Neuronal stem cell (in vitro differentiated cells): ENCODE measurements at regions not wholly inside any gene's neighbourhood (a gene's known extent, or its start where the extent isn't known, plus 50 kb on each side); places are given as distances from the start of the nearest gene placed in this dataset.

Experiments
- DNase-seq: peaks from one replicate; pipeline ENCODE4 v3.0.0-alpha.2; 2013; ENCODE audit warnings: low spot score
- H2AFZ ChIP-seq: one replicate; pipeline ENCODE4 v1.6.1; 2013; ENCODE audit warnings: mild to moderate bottlenecking, low read length, inconsistent platforms
- H2AK5ac ChIP-seq: 2 replicates; pipeline ENCODE4 v1.6.1; 2013; ENCODE audit warnings: low read depth, mild to moderate bottlenecking, inconsistent platforms, low read length, moderate library complexity, mixed read lengths
- H2BK120ac ChIP-seq: 2 replicates; pipeline ENCODE4 v1.6.1; 2013; ENCODE audit warnings: low read depth, mild to moderate bottlenecking, inconsistent platforms, low read length, moderate library complexity, mixed read lengths
- H2BK12ac ChIP-seq: one replicate; pipeline ENCODE4 v1.6.1; 2013; ENCODE audit warnings: low read length, inconsistent platforms
- H2BK15ac ChIP-seq: 2 replicates; pipeline ENCODE4 v1.6.1; 2013; ENCODE audit warnings: mild to moderate bottlenecking, low read length, inconsistent platforms, mixed read lengths
- H2BK5ac ChIP-seq: one replicate; pipeline ENCODE4 v1.6.1; 2013; ENCODE audit warnings: inconsistent platforms, mild to moderate bottlenecking, low read length, moderate library complexity
- H3K14ac ChIP-seq: one replicate; pipeline ENCODE4 v1.6.1; 2013; ENCODE audit warnings: low read length, inconsistent platforms
- H3K18ac ChIP-seq: 2 replicates; pipeline ENCODE4 v1.6.1; 2013; ENCODE audit warnings: low read length, inconsistent platforms
- H3K23ac ChIP-seq: 2 replicates; pipeline ENCODE4 v1.6.1; 2013; ENCODE audit warnings: low read depth, mild to moderate bottlenecking, mixed read lengths, low read length, inconsistent platforms; ENCODE audit not compliant: poor library complexity
- H3K27ac ChIP-seq: replicated peaks from 3 replicates; pipeline ENCODE4 v1.5.1; 2013; ENCODE audit warnings: low read length, inconsistent platforms
- H3K27me3 ChIP-seq, 3 experiments: 2 replicates each; pipeline ENCODE4 v1.6.1; 2013; ENCODE audit warnings: low read length in 3 of 3, mild to moderate bottlenecking in 2 of 3, inconsistent platforms in 1 of 3, low read depth in 1 of 3, mixed read lengths in 1 of 3, moderate library complexity in 1 of 3; ENCODE audit not compliant: control insufficient read depth in 3 of 3, insufficient read depth in 3 of 3
- H3K36me3 ChIP-seq, 2 donors: replicated peaks in 1 of 2; 2 replicates each; pipeline ENCODE4 v1.6.1; 2013; ENCODE audit warnings: low read length in 2 of 2; ENCODE audit not compliant: control insufficient read depth in 2 of 2, insufficient read depth in 2 of 2
- H3K4ac ChIP-seq: 2 replicates; pipeline ENCODE4 v1.6.1; 2013; ENCODE audit warnings: inconsistent platforms, mild to moderate bottlenecking, low read length, moderate library complexity
- H3K4me1 ChIP-seq, 2 donors: 1 replicate in 1 of 2; 2 replicates in 1 of 2; pipeline ENCODE4 v1.6.1; 2013; ENCODE audit warnings: low read length in 2 of 2, low read depth in 1 of 2; ENCODE audit not compliant: control insufficient read depth in 2 of 2, insufficient read depth in 1 of 2
- H3K4me2 ChIP-seq: one replicate; pipeline ENCODE4 v1.6.1; 2013; ENCODE audit warnings: mild to moderate bottlenecking, low read length, inconsistent platforms; ENCODE audit not compliant: insufficient read depth, poor library complexity, severe bottlenecking
- H3K4me3 ChIP-seq, 2 donors: 2 replicates each; pipeline ENCODE4 v1.5.1; 2013; ENCODE audit warnings: low read length in 2 of 2, mild to moderate bottlenecking in 2 of 2, inconsistent platforms in 1 of 2, moderate library complexity in 1 of 2
- H3K79me1 ChIP-seq: one replicate; pipeline ENCODE4 v1.6.1; 2013; ENCODE audit warnings: low read depth, mild to moderate bottlenecking, inconsistent platforms, low read length, moderate library complexity
- H3K9ac ChIP-seq: one replicate; pipeline ENCODE4 v1.6.1; 2013; ENCODE audit warnings: mild to moderate bottlenecking, low read depth, low read length, inconsistent platforms; ENCODE audit not compliant: poor library complexity
- H3K9me3 ChIP-seq, 2 donors: replicated peaks in 1 of 2; 2 replicates each; pipeline versions ENCODE3 to v1.6.1; 2013; ENCODE audit warnings: low read length in 2 of 2, mild to moderate bottlenecking in 2 of 2, inconsistent platforms in 1 of 2, low read depth in 1 of 2, mixed read lengths in 1 of 2, moderate library complexity in 1 of 2; ENCODE audit not compliant: control insufficient read depth in 2 of 2, insufficient read depth in 1 of 2
- H4K8ac ChIP-seq: one replicate; pipeline ENCODE4 v1.6.1; 2013; ENCODE audit warnings: low read depth, mild to moderate bottlenecking, inconsistent platforms, low read length, moderate library complexity
- H4K91ac ChIP-seq: one replicate; pipeline ENCODE4 v1.6.1; 2013; ENCODE audit warnings: low read length, low read depth, mild to moderate bottlenecking, inconsistent platforms; ENCODE audit not compliant: poor library complexity
- WGBS, 2 donors: extraction: QIAGEN DNeasy Blood & Tissue Kit; methylation state at CpG; one replicate each; pipeline ENCODE4 v1.1.7; 2013; ENCODE audit warnings: missing lambda C conversion rate in 2 of 2, mixed read lengths in 1 of 2; ENCODE audit not compliant: insufficient read length in 2 of 2, insufficient replicate concordance in 1 of 2; ENCODE audit errors: extremely low coverage in 2 of 2; 5-methylcytosine and 5-hydroxymethylcytosine counted together

DNA sequence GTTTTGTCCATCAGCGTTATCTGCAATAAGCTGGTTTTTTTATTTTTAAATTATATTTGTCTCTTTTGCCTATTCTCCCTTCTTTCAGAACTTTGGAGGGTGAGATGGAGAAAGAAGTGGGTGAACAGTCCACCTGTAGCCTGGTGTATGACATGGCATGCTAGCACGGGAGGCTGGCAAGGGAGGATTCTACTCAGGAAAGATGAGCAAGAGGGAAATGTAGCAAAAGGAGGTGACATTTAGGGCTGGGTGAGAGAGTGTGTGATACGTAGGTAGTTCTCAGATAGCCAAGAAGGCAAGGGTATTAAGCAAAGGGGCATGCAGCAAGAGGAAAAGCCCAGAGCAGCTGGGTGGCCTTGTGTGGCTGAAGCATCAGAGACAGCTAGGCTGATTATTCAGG, 612.9 kb upstream of the IGFBP3 start:
- no peak overlapping the region for H3K9ac ChIP-seq
- WGBS, 2 donors = no CpG with 5 or more reads among the region's 3 CpGs
- H3K36me3 ChIP-seq = no peaks in the 10 kb centered on the region
- no peak overlapping the region for H3K23ac ChIP-seq
- DNase-seq = no peak
- H3K27me3 ChIP-seq = peaks cover 0 to 10% (median 1%) of the 10 kb centered on the region in 3 experiments
- no peak overlapping the region for H3K27ac ChIP-seq
- no peak overlapping the region for H2AFZ ChIP-seq
- no peak overlapping the region for H2BK5ac ChIP-seq
- H3K18ac ChIP-seq = no peak overlapping the region
- H3K4me1 ChIP-seq = peaks cover 0 to 4% of the 10 kb centered on the region in 2 donors
- H3K14ac ChIP-seq = no peak overlapping the region
- H2AK5ac ChIP-seq = no peak overlapping the region
- no peak overlapping the region for H4K91ac ChIP-seq
- H2BK12ac ChIP-seq = no peak overlapping the region
- H3K4ac ChIP-seq = no peak overlapping the region
- H3K79me1 ChIP-seq = no peaks in the 10 kb centered on the region
- no peak overlapping the region for H4K8ac ChIP-seq
- no peak overlapping the region for H2BK15ac ChIP-seq
- no peak overlapping the region for H3K4me2 ChIP-seq
- H3K9me3 ChIP-seq = peaks cover 0 to 6% of the 10 kb centered on the region in 2 donors
- H2BK120ac ChIP-seq = no peak overlapping the region
- no peak overlapping the region for H3K4me3 ChIP-seq

DNA sequence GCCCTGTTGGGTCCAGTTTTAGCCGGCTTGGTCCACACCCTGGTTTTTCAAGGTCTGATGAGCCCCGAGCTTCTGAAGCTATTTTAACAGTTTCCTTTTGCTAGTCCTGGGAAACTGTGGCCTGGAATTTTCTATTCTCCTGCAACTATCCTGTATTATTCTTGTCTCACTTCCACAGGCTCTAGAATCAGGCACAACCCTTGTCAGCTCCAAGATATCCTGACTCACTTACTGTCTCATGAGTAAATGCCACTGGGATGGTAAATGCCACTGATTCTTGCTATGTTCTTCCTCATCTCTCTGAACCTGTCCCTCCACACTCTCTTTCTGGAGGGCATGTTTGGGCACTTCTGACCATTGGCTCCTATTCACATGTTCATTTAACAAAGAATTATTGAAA, 611.5 kb upstream of the IGFBP3 start:
- no peak overlapping the region for H3K4me3 ChIP-seq
- H3K9me3 ChIP-seq = peaks cover 2 to 6% of the 10 kb centered on the region in 2 donors

DNA sequence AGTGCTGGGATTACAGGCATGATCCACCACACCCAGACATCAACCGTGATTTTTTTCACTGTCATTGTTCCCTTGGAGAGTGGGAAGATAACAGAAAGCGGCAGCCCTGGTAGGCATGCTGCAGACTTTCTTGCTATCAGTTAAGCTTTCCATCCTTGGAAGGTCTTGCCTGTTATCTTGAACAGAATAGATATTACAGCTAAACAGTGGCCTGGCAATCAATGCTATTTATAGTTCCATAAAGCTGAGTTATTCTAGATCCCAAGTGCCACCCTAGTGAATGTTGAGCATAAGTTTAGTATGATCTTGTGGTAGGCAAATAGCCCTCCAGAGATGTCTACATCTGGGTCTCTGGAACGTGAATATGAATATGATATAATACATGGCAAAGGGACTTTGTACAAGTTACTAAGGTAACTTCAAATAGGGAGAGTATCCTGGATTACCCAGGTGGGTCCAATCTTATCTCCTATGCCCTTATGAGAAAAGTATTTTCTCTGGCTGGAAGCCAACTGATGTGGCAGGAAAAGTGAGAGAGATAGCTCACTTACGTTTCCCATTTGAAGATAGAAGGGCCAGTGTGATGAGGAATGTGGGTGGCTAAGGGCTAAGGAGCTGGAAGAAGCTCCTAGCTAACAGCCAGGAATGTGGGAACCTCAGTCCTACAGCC, 609.1 kb upstream of the IGFBP3 start:
- Histone ChIP-seq H4K8ac (no peak overlapping the region), H3K36me3 (no peaks in the 10 kb centered on the region), H3K4me1 (peaks cover 0 to 4% of the 10 kb centered on the region in 2 donors), H2AFZ (no peak overlapping the region), H3K9ac (no peak overlapping the region), H3K4ac (no peak overlapping the region), H3K9me3 (peaks cover 2 to 6% of the 10 kb centered on the region in 2 donors), H3K4me2 (no peak overlapping the region), H2BK120ac (no peak overlapping the region), H2BK15ac (no peak overlapping the region), H3K27ac (no peak overlapping the region), H3K23ac (no peak overlapping the region), H2BK5ac (no peak overlapping the region), H2BK12ac (no peak overlapping the region), H3K18ac (no peak overlapping the region), H3K4me3 (no peak overlapping the region), H3K79me1 (no peaks in the 10 kb centered on the region), H3K27me3 (peaks cover 0 to 8% (median 1%) of the 10 kb centered on the region in 3 experiments), H2AK5ac (no peak overlapping the region), H4K91ac (no peak overlapping the region), H3K14ac (no peak overlapping the region)
- no CpG with 5 or more reads among the region's 4 CpGs for WGBS, 2 donors
- DNase-seq = no peak

More for the DNA sequence above, 611.5 kb upstream of the IGFBP3 start:
- H2AK5ac ChIP-seq = no peak overlapping the region
- DNase-seq = no peak
- H3K4me1 ChIP-seq = peaks cover 0 to 4% of the 10 kb centered on the region in 2 donors
- H3K18ac ChIP-seq = no peak overlapping the region
- H3K23ac ChIP-seq = no peak overlapping the region
- H2BK5ac ChIP-seq = no peak overlapping the region
- no peak overlapping the region for H4K91ac ChIP-seq
- no CpG with 5 or more reads among the region's 2 CpGs for WGBS, 2 donors
- H3K9ac ChIP-seq = no peak overlapping the region
- H3K4me2 ChIP-seq = no peak overlapping the region
- no peaks in the 10 kb centered on the region for H3K79me1 ChIP-seq
- no peak overlapping the region for H3K27ac ChIP-seq
- no peaks in the 10 kb centered on the region for H3K36me3 ChIP-seq
- H4K8ac ChIP-seq = no peak overlapping the region
- H3K27me3 ChIP-seq = peaks cover 0 to 10% (median 1%) of the 10 kb centered on the region in 3 experiments
- H2BK15ac ChIP-seq = no peak overlapping the region
- H3K4ac ChIP-seq = no peak overlapping the region
- no peak overlapping the region for H2BK120ac ChIP-seq
- H2BK12ac ChIP-seq = no peak overlapping the region
- H3K14ac ChIP-seq = no peak overlapping the region
- no peak overlapping the region for H2AFZ ChIP-seq

DNA sequence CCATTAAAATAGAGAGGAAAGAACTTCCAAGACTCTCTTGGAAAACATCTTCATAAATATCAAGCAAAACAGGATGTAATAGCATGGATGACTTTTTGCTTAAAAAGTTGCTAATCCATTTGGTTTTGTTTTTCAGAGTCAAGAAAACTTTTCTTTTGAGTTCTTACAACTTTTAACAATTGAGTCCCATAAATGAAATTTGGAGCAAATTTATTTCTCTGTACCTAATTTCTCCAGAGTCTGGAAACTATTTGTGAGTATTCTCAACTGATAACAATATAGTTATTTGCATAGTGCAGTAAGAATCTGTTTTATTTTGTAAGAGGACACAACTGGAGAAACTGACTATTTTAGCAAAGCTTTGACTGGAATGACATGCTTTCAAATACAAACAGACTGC, 606.3 kb upstream of the IGFBP3 start:
- H2AFZ ChIP-seq = no peak overlapping the region
- peaks cover 2 to 6% of the 10 kb centered on the region in 2 donors for H3K9me3 ChIP-seq
- no peak overlapping the region for H3K4me3 ChIP-seq
- H3K79me1 ChIP-seq = no peaks in the 10 kb centered on the region
- no peak overlapping the region for H3K9ac ChIP-seq
- H3K14ac ChIP-seq = no peak overlapping the region
- H3K27ac ChIP-seq = no peak overlapping the region
- no peak overlapping the region for H3K23ac ChIP-seq
- no peaks in the 10 kb centered on the region for H3K4me1 ChIP-seq
- no peaks in the 10 kb centered on the region for H3K36me3 ChIP-seq
- no peak overlapping the region for H4K91ac ChIP-seq
- no peak overlapping the region for H4K8ac ChIP-seq
- no peak overlapping the region for H3K4me2 ChIP-seq
- H3K4ac ChIP-seq = no peak overlapping the region
- no peak overlapping the region for H2BK120ac ChIP-seq
- no peak overlapping the region for H2AK5ac ChIP-seq
- no peak overlapping the region for H2BK5ac ChIP-seq
- no peak for DNase-seq
- no peak overlapping the region for H2BK15ac ChIP-seq
- H2BK12ac ChIP-seq = no peak overlapping the region
- no peaks in the 10 kb centered on the region for H3K27me3 ChIP-seq
- H3K18ac ChIP-seq = no peak overlapping the region
